CD14-positive monocyte (primary cell): ENCODE measurements at regions not wholly inside any gene's neighbourhood (a gene's known extent, or its start where the extent isn't known, plus 50 kb on each side); places are given as distances from the start of the nearest gene placed in this dataset.

Source experiments
- DNase-seq, 3 donors: peaks; one replicate each; pipeline ENCODE4 v3.0.0-alpha.2; 2011 to 2022
- H2AFZ ChIP-seq: 2 replicates; pipeline ENCODE4 v1.6.0; 2012; ENCODE audit warnings: mild to moderate bottlenecking, low read depth, low read length, inconsistent platforms; ENCODE audit not compliant: insufficient read depth, poor library complexity, severe bottlenecking
- H3K27ac ChIP-seq, 2 donors: 1 replicate in 1 of 2; 2 replicates in 1 of 2; pipeline ENCODE4 v1.5.1; 2012 to 2013; ENCODE audit warnings: low read length in 2 of 2, control low read depth in 1 of 2, inconsistent platforms in 1 of 2, low read depth in 1 of 2, mild to moderate bottlenecking in 1 of 2
- H3K27me3 ChIP-seq, 2 donors: one replicate each; pipeline versions ENCODE4 v1.6.0 to v1.6.1; 2011 to 2013; ENCODE audit warnings: low read length in 2 of 2; ENCODE audit not compliant: control insufficient read depth in 2 of 2, insufficient read depth in 2 of 2
- H3K36me3 ChIP-seq, 2 donors: replicated peaks in 1 of 2; 1 replicate in 1 of 2; 2 replicates in 1 of 2; pipeline versions ENCODE4 v1.5.1 to v1.6.1; 2012 to 2013; ENCODE audit warnings: low read length in 2 of 2, control low read depth in 1 of 2, inconsistent platforms in 1 of 2, mild to moderate bottlenecking in 1 of 2; ENCODE audit not compliant: insufficient read depth in 2 of 2, control insufficient read depth in 1 of 2
- H3K4me1 ChIP-seq, 2 donors: 1 replicate in 1 of 2; 2 replicates in 1 of 2; pipeline versions ENCODE4 v1.5.1 to v1.6.1; 2012 to 2013; ENCODE audit warnings: low read length in 2 of 2, control low read depth in 1 of 2, inconsistent platforms in 1 of 2, mild to moderate bottlenecking in 1 of 2, moderate library complexity in 1 of 2; ENCODE audit not compliant: insufficient read depth in 2 of 2, control insufficient read depth in 1 of 2
- H3K4me2 ChIP-seq: replicated peaks from 2 replicates; pipeline ENCODE3; 2012; ENCODE audit warnings: low read length, moderate library complexity, mild to moderate bottlenecking; ENCODE audit not compliant: poor library complexity, severe bottlenecking; ENCODE audit errors: extremely low read depth
- H3K4me3 ChIP-seq, 3 experiments: fragments of 200-600 bp in 1 of 3; sonication (generic) in 1 of 3; replicated peaks in 1 of 3; 1 replicate in 2 of 3; 2 replicates in 1 of 3; pipeline ENCODE4 v1.5.1; 2011 to 2013; ENCODE audit warnings: low read length in 3 of 3, mild to moderate bottlenecking in 3 of 3, control low read depth in 2 of 3, low read depth in 2 of 3, inconsistent platforms in 1 of 3, moderate library complexity in 1 of 3
- H3K79me2 ChIP-seq: 2 replicates; pipeline ENCODE4 v1.6.0; 2012; ENCODE audit warnings: mild to moderate bottlenecking, control low read depth, inconsistent platforms, low read length, moderate library complexity; ENCODE audit not compliant: insufficient read depth
- H3K9ac ChIP-seq: 2 replicates; pipeline ENCODE4 v1.6.0; 2017; ENCODE audit warnings: low read length, mild to moderate bottlenecking; ENCODE audit not compliant: insufficient read depth, poor library complexity, severe bottlenecking
- H3K9me3 ChIP-seq, 2 donors: replicated peaks in 1 of 2; 1 replicate in 1 of 2; 2 replicates in 1 of 2; pipeline versions ENCODE4 v1.5.1 to v1.6.1; 2012 to 2013; ENCODE audit warnings: low read length in 2 of 2, control low read depth in 1 of 2; ENCODE audit not compliant: control insufficient read depth in 1 of 2, insufficient read depth in 1 of 2
- H4K20me1 ChIP-seq: 2 replicates; pipeline ENCODE4 v1.6.0; 2012; ENCODE audit warnings: mild to moderate bottlenecking, low read length, control low read depth, moderate library complexity; ENCODE audit not compliant: insufficient read depth
- H3K27ac Mint-ChIP-seq, 7 donors: one replicate each; pipeline ENCODE4 v1.8.0; 2020; ENCODE audit warnings: mild to moderate bottlenecking in 7 of 7, mixed read lengths in 7 of 7, moderate library complexity in 6 of 7, inconsistent platforms in 2 of 7
- H3K27me3 Mint-ChIP-seq, 3 donors: one replicate each; pipeline ENCODE4 v1.8.0; 2021 to 2022; ENCODE audit warnings: low read depth in 3 of 3, mild to moderate bottlenecking in 3 of 3, mixed read lengths in 3 of 3, moderate library complexity in 3 of 3, inconsistent platforms in 1 of 3
- H3K36me3 Mint-ChIP-seq, 2 donors: one replicate each; pipeline ENCODE4 v1.8.0; 2020; ENCODE audit warnings: mixed read lengths in 2 of 2, inconsistent platforms in 1 of 2, mild to moderate bottlenecking in 1 of 2
- H3K4me1 Mint-ChIP-seq: one replicate; pipeline ENCODE4 v1.8.0; 2020; ENCODE audit warnings: mild to moderate bottlenecking, mixed read lengths
- H3K4me3 Mint-ChIP-seq, 2 donors: one replicate each; pipeline ENCODE4 v1.8.0; 2020; ENCODE audit warnings: mild to moderate bottlenecking in 2 of 2, mixed read lengths in 2 of 2, moderate library complexity in 1 of 2
- H3K9me3 Mint-ChIP-seq, 7 donors: one replicate each; pipeline ENCODE4 v1.8.0; 2020 to 2022; ENCODE audit warnings: mixed read lengths in 7 of 7, mild to moderate bottlenecking in 6 of 7, moderate library complexity in 6 of 7, inconsistent platforms in 2 of 7
- WGBS: methylation state at CpG from one replicate; pipeline ENCODE4 v1.1.5; 2013; ENCODE audit warnings: missing lambda C conversion rate; ENCODE audit not compliant: insufficient coverage; 5-methylcytosine and 5-hydroxymethylcytosine counted together
- intact Hi-C, 2 donors: fragments of 100-400 bp; cut with micrococcal nuclease; formaldehyde crosslinking; loops; one replicate each; pipeline versions ENCODE4 v1.15.0 to v1.15.1; 2023
- TF ChIP-seq, protein P1 (sequence below): fragments of 200-600 bp; IDR thresholded peaks from one replicate; pipeline ENCODE4 v1.8.0; 2022; ENCODE audit warnings: antibody characterized with exemption, mild to moderate bottlenecking

GRCh38 chr13:33764716-33765115, 53.2 kb upstream of the RFC3 start:
- no peak overlapping the region for H2AFZ ChIP-seq
- no peak overlapping the region for H3K9ac ChIP-seq
- H3K9me3 ChIP-seq = no peaks in the 10 kb centered on the region
- Mint-ChIP-seq H3K4me3 (no peak overlapping the region), H3K27me3 (peaks cover 0 to 8% (median 0%) of the 10 kb centered on the region in 3 donors), H3K4me1 (peaks cover 7% of the 10 kb centered on the region), H3K27ac (peak overlapping the region in 1 of 7 donors; percentile 32), H3K9me3 (peaks cover 0 to 11% (median 3%) of the 10 kb centered on the region in 7 donors), H3K36me3 (no peaks in the 10 kb centered on the region)
- no peak overlapping the region for H3K4me3 ChIP-seq
- WGBS = no CpG with 5 or more reads among the region's 3 CpGs
- intact Hi-C loops = no loop called here
- H3K4me1 ChIP-seq = no peaks in the 10 kb centered on the region
- TF ChIP-seq, protein P1, sequence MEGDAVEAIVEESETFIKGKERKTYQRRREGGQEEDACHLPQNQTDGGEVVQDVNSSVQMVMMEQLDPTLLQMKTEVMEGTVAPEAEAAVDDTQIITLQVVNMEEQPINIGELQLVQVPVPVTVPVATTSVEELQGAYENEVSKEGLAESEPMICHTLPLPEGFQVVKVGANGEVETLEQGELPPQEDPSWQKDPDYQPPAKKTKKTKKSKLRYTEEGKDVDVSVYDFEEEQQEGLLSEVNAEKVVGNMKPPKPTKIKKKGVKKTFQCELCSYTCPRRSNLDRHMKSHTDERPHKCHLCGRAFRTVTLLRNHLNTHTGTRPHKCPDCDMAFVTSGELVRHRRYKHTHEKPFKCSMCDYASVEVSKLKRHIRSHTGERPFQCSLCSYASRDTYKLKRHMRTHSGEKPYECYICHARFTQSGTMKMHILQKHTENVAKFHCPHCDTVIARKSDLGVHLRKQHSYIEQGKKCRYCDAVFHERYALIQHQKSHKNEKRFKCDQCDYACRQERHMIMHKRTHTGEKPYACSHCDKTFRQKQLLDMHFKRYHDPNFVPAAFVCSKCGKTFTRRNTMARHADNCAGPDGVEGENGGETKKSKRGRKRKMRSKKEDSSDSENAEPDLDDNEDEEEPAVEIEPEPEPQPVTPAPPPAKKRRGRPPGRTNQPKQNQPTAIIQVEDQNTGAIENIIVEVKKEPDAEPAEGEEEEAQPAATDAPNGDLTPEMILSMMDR = no peak
- no peaks in the 10 kb centered on the region for H4K20me1 ChIP-seq
- no peaks in the 10 kb centered on the region for H3K36me3 ChIP-seq
- H3K4me2 ChIP-seq = no peak overlapping the region
- H3K27me3 ChIP-seq = no peaks in the 10 kb centered on the region
- no peak for DNase-seq
- no peak overlapping the region for H3K27ac ChIP-seq
- no peaks in the 10 kb centered on the region for H3K79me2 ChIP-seq

DNA sequence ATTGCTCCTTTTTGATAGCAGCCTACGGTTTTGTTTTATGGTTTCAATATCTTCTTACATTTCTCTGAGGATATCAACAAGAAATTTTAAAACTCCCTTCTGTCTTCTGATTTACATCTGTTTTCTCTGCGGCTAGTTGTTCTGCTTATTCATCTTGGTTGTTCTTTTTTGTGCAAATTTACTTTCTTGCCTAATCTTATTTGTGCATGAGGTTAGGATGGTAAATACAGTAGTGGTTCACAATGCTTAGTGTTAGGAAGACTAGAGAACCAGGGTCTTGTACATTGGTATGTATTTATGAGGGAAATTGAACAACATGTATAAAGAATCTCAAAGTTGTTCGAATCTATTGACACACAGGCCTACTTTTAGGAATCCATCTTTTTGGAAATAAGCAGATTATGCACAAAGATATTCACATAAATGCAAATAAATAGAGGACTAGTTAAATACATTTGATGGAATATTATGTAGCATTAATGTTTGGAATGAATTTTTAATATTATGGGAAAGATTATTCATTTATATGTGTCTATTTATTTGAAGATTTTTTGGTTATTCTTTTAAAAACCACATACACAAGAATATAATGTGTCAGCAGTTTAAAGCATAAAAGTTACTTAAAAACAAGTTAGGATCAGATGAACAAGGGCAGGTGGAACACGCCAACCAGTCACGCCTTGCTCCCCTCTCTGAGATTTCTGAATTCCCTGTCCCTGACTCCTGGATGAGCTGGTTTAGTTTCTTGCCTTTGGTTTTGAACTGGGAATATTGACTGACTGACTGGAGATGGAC, 51.4 kb upstream of the RFC3 start:
- Mint-ChIP-seq H3K4me3 (no peak overlapping the region), H3K36me3 (no peaks in the 10 kb centered on the region), H3K9me3 (peaks cover 0 to 11% (median 3%) of the 10 kb centered on the region in 7 donors), H3K27me3 (peaks cover 0 to 8% (median 3%) of the 10 kb centered on the region in 3 donors), H3K4me1 (peaks cover 6% of the 10 kb centered on the region), H3K27ac (no peak overlapping the region)
- no peaks in the 10 kb centered on the region for H3K4me1 ChIP-seq
- no peaks in the 10 kb centered on the region for H3K79me2 ChIP-seq
- H3K9ac ChIP-seq = no peak overlapping the region
- WGBS = 100% methylated on average over 2 of the region's 5 CpGs
- H2AFZ ChIP-seq = no peak overlapping the region
- no peaks in the 10 kb centered on the region for H3K36me3 ChIP-seq
- H3K4me2 ChIP-seq = no peak overlapping the region
- no peak overlapping the region for H3K27ac ChIP-seq
- H3K9me3 ChIP-seq = no peaks in the 10 kb centered on the region
- no peaks in the 10 kb centered on the region for H4K20me1 ChIP-seq
- TF ChIP-seq, protein P1 = no peak
- no peak overlapping the region for H3K4me3 ChIP-seq
- H3K27me3 ChIP-seq = no peaks in the 10 kb centered on the region
- no peak for DNase-seq
- intact Hi-C loops = no loop called here
